ENCODE measurements at regions not wholly inside any gene's neighbourhood (a gene's known extent, or its start where the extent isn't known, plus 50 kb on each side); places are given as distances from the start of the nearest gene placed in this dataset.
"Not testable (repeated sequence)": the region's sequence is repeated elsewhere in the genome, so short reads cannot be mapped to it uniquely, and the experiment has no call there.

DNA sequence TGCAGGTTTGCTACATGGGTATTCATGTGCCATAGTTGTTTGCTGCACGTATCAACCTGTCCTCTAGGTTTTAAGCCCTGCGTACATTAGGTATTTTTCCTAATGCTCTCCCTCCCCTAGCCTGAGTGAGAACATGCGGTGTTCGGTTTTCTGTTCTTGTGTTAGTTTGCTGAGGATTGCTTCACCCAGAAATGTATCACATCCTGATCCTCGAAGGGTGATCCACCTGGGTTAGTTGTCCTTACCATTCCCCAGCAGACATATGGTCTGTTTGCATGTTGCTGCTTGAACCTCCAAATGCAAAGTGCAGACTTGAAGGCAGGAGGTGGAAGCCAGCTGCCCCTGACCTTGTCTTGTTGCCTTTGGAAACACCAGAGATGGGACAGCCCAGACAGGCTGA lies 161.5 kb upstream of the WDR1 start:
- no peak for DNase-seq (ENCODE audit: low read depth in 2 of 2)

DNA sequence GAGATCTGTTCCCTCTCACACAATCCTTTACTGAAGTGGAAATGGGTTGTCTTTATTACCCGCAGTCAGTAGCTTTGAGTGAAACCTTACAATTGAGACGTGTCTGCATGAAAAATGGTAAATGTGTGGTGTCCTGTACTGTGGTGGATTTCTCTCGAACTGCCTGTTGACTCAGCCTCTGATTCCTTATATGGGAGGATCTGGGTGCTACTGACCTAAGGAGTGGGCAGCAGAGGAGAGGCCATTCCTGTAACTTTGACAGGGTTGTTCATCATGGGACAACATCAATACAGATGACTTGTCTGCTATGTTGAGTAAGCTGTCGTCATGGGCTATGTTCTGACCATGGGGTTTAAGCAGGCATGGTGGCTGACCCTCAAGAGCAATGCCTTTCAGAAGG lies 159.6 kb upstream of the WDR1 start:
- DNase-seq (ENCODE audit: low read depth in 2 of 2) = no peak

DNA sequence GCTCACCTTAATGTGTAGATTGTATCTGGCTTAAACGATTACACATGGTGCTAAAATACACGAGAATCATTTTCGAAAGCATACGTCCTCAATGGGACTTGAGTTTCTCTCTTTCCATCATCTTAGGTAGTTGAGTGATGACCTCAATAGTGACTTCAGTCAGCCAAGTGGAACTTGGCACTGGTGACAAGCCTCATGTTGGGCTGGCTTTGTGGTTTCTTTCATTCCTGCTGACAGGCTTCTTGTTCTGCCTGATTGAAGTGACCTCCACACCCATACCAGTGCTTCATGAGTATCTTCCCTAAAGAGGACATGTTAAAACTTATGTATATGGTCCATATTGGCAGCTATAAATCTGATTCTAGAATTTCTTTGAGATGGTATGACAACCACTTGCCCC lies 159.1 kb upstream of the WDR1 start:
- no peak for DNase-seq (ENCODE audit: low read depth in 2 of 2)

DNA sequence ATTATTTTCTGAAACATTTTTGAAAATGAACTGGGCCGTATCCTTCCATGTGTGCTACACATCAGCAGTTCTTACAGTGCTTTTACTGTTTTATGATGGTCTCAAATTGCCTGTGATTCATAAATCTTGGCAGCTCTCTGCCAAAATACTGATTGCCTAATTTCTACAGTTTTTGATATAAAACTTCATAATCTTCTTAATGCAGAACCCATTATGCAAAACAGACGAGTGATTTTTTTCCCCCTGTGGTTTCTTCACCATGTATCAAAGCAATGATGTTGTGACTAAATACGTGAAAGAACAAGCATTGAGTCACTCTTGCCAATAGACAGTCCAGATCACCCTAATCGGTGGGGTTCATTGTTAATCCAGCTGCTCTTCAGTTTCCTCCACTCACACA lies 156.4 kb upstream of the WDR1 start:
- DNase-seq (ENCODE audit: low read depth in 2 of 2) = no peak

DNA sequence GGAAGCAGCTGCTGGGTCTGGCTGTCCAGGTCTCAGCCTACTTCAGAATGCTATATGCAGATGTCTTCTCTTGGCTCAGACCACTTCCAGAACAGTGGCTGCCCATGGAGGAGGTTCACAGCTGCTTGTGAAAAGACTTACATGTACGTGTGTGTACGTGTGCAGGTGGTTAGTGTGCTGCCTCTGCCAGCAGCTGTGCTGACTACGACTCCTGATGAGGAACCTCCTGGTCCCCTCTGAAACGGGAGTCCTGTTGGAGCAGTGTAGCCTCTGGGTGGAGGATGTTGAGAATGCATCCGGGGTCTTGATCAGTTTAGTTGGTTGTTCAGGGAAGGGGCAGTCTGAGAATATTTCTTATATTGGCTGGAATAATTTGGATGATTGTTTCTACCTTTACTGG lies 155.9 kb upstream of the WDR1 start:
- no peak for DNase-seq (ENCODE audit: low read depth in 2 of 2)

DNA sequence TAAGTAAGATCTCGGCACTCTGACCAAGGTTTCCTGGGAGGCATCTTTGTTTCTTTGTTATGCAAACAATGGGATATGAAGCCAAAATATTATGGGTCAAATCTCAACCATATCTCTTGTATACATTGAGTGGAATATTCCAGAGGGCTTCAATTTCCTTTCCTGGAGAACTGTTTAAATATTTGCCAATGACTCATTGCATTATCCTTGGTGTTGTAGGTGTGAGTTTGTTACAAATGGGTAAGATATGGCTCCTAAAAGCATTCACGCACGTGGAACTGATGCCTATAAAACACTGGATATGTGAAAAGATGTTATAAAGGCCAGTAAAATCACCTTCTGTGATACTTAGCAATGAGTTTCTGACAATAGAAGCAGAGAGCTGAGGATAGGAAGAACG lies 150.5 kb upstream of the WDR1 start:
- DNase-seq (ENCODE audit: low read depth in 2 of 2) = no peak

DNA sequence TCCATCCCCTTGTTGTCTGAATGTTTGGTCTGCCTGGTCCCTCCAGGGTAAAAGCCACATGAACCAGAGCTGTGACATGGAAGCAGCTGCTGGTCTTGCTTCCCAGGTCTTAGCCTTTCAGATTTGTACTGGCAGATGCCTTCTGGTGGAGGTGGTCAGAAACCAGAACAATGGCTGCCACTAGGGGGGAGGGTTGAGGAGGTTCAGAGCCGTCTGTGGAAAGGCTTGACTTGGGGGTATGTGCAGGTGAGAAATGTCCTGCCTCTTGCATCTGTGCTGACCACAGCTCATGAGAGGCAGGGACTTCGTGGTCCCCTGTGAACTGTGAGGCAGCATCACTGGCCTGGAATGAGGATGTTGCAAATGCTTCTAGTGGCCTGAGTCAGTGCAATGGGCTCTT lies 144.2 kb upstream of the WDR1 start:
- DNase-seq (ENCODE audit: low read depth in 2 of 2) = no peak

DNA sequence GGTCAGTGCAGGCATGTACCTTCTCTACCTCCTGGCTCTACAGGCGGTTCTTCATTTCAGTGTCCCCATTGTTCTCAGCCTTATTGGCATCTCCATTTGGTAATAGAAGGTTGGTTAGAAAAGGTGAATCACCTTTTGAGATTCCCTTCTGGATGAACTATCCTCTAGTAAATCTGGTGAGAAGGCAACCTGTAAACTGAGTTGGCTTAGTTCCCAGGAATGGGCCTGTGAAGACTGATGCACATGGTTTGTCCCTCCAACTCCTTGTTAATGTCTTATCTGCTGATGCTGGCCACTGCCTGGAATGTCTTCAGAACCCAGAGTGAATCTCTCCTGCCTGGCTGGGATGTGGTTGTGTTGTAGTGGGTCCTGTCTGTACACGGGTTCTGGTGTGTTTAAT lies 143.4 kb upstream of the WDR1 start:
- DNase-seq (ENCODE audit: low read depth in 2 of 2) = no peak

DNA sequence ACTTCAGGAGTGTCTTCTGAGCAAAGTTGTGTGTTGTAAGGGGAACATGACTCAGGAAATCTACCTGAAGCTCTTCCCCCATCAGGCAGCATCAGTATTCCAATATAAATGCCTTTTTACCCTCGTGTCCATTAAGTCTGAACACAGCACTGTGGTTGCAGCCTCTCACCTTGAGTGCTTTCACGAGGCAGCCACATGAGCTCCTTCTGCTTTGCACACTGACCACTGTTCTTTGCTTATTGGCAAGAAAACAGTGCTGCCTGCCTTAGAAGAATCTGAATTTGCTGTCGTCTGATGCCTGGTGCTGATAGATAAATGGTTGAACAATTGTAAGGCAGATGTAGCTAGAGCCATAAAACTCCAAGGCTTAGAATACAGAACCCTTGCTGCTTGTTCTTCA lies 139.6 kb upstream of the WDR1 start:
- no peak for DNase-seq (ENCODE audit: low read depth in 2 of 2)

DNA sequence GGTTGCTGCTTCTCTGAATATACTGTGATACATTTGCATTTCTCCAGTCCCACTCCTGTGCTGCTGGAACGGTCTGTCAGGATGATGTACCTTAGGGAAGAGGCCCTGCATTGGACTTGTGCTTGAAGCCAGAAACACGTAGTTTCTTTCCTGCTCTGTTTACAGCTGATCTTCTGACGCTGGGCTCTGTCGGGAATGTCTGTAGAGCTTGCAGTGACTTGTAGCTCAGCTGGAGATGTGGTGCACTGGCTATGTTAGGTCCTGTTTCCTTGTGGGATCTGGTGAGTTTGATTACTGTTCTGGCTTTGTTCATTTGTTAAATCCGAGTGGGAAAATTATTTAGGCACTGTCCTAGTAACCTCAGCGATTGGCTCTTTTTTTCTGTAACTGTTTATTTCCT lies 137.2 kb upstream of the WDR1 start:
- no peak for DNase-seq (ENCODE audit: low read depth in 2 of 2)

DNA sequence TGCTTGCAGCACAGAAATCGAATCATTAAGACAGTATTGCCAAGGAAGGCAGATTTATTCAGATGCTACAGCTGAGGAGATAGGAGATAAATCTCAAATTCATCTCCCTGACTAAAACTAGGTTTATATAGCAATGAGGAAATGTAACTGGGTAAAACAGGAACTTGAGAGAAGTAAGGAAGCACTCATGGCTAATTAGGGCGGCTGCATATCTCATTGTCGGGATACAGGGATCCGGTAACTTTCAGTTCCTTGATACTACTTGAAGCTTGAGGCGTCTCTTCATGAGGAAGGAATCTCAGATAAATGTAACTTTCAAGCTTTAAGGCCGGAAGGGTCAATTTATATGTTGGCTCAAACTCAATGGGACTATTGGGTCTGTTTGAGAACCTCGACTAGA lies 129.2 kb upstream of the WDR1 start:
- DNase-seq (ENCODE audit: low read depth in 2 of 2) = no peak

DNA sequence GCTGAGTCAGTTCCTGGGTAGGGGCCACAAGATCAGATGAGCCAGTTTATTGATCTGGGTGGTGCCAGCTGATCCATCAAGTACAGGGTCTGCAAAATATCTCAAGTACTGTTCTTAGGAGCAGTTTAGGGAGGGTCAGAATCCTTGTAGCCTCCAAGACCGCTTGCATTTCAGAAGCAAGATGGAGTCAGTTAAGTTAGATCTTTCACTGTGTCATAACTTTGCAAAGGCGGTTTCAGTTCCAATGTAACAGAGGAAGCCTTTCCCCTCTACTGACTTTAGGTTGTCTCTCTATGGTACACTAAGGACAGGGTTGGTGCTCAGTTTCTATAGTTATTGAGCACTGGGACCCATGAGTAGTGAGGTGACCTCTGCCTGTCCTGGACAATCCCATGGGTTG lies 127.3 kb upstream of the WDR1 start:
- DNase-seq (ENCODE audit: low read depth in 2 of 2) = no peak

DNA sequence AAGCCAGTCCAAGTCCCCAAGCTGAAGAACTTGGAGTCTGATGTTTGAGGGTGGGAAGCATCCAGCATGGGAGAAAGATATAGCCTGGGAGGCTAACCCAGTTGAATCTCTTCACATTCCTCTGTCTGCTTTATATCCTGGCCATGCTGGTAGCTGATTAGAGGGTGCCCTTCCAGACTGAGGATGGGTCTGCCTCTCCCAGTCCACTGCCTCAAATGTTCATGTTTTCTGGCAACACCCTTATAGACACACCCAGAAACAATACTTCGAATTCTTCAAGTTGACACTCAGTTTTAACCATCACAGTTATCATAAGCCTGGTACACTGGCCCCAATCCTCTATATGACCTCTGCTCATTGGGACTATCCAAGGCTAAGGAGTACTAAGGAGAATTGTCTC lies 124.1 kb upstream of the WDR1 start:
- no peak for DNase-seq (ENCODE audit: low read depth in 2 of 2)

DNA sequence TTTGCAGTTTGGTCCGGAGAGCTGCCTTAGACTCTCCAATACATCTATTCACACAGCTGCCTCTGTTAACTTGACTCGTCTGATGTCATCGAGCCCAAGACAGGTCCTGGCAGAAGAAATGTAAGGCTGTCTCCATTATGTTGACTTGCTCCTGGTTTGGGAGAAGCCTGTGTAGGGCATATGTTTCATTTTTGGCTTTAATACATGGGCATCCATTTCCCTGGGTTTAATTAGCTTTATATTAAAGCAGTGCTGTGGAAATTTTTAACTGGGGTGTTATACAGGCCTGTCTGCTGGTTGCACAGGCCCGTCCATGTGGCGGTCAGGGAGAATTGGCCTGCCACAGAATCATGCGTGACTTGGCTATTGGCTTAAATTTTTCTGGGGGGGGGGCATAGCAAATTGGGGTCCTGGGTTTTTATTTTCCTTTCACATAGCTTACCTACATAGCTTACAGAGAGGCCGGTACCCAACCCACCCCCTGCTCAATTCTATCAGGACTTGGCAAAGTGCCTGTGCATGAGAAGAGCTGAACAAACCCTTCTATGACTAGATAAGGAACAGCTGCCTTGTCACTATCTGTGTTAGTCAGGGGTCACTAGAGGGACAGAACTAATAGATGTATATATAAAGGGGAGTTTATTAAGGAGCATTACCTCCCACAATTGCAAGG lies 123.5 kb upstream of the WDR1 start:
- DNase-seq (ENCODE audit: low read depth in 2 of 2) = no peak

DNA sequence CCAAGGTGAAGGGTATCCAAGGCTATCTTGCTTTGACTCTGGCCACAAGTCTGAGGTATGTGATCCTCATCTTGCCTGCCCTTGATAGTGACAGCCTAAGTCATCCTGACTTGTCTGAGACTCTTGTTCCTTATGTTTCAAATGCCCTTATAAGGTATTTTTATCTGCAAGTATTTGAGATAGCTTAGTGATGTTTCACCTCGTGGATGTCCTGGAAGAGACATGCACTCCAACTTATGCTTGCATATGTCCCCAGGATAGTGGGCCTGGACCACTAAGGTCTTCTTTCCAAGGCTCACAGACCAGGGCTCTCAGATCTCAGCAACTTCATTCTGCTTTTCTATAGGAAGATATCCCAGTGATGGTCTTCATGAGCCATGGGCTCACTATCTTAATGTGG lies 120.5 kb upstream of the WDR1 start:
- no peak for DNase-seq (ENCODE audit: low read depth in 2 of 2)

DNA sequence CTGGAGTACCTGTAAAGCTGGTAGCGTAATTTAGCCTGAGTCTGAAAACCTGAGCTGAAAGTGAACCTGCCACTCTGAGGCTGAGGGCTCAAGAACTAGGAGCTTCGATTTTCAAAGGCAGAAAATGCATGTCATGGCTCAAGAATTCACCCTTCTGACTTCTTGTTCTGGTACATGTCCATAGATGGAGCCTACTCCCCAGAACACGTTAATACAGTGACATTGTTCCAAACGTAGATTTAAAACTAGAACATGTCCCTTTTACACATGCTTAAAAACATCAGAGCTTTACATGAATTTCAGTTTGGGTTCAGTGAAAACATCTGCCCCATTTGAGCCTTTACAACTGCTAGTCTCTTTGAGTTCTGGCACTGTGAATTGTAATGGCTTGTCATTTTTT lies 115.5 kb upstream of the WDR1 start:
- DNase-seq (ENCODE audit: low read depth in 2 of 2) = no peak

DNA sequence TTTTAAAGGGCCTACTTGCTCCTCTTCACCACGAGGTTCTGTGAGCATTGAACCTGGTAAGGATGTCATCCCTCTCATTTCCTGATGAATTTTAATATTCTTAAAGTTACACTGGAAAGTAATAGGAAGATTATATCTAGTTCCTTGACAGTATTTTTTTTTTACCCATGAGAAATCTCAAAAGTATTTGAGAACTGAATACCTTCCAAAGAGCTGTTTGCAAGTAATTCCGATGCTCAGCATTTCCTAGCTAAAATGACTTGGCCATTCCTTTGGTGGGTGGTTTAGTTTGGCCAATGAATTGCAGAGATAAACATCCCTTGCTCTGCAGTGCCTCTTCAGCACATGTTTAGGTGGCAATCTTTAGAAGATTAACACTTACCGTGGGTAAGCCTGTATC lies 110.2 kb upstream of the WDR1 start:
- no peak for DNase-seq (ENCODE audit: low read depth in 2 of 2)

DNA sequence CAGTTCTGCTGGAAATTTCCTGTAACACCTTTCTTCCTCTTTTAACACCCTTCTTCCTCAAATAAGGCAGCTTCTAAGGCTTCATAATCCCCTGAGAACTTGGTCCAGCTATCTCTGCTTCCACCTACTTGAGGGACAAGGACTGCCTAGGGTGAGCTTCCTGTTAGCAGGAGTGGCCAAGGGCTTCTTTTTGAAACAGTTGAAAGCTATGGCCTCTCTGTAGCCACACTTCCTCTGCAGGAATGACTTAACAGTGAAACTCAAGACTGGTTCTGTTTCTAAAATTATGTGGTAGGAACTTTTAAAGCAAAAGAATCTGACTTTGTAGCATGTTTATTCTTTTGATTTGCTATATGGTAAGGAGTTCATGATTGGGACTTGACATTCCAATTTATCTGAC lies 108.5 kb upstream of the WDR1 start:
- DNase-seq (ENCODE audit: low read depth in 2 of 2) = no peak

DNA sequence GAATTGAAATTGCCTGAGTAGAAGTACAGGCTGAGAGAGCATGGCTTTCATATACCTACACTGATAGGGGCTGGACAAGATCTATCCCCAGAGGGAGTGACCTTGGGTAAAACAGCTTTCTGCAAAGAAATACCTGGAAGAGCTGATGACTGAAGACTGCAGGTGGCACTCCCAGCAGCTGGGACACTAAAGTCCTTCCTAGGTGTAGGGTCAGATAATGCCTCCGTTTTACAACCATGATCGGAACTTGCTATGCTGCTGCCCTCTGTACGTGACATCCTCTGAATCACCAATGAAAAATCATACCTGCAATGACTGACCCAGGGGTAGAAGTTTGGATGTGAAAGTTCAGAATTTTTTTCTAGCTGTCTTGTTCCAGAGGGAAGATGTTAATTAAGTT lies 107.2 kb upstream of the WDR1 start:
- DNase-seq (ENCODE audit: low read depth in 2 of 2) = no peak

DNA sequence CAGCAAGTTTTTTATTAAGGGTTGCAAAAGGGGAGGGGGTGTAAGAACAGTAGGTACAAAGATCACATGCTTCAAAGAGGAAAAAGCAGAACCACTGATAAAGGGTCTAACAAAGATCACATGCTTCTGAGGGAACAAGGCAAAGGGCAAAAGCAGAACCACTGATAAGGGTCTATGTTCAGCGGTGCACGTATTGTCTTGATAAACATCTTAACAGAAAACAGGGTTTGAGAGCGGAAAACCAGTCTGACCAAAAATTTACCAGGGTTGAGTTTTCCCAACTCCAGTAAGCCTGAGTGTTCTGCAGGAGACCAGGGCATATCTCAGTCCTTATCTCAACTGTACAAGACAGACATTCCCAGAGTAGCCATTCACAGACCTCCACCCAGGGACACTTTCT lies 96.9 kb upstream of the WDR1 start:
- DNase-seq (ENCODE audit: low read depth in 2 of 2) = not testable (repeated sequence)

DNA sequence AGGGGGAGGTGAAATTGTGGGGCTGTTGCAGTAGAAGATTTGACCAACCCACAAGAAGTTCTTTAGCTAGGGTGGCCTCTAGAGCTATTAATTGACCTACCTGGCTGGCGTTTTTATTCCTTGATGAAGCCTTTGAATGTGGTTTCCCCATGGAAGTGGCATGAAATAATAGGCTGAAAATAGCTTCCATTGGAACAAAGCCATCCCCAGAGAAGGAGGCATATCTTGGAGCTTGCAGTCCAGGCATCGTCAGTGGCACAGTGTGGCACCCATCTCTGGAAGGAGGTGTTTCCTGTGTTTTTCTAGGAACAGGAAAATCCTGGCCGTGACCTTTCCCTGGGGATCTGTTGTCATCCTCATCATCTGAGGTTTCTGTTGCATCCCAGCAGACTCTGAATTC lies 96.3 kb upstream of the WDR1 start:
- no peak for DNase-seq (ENCODE audit: low read depth in 2 of 2)

DNA sequence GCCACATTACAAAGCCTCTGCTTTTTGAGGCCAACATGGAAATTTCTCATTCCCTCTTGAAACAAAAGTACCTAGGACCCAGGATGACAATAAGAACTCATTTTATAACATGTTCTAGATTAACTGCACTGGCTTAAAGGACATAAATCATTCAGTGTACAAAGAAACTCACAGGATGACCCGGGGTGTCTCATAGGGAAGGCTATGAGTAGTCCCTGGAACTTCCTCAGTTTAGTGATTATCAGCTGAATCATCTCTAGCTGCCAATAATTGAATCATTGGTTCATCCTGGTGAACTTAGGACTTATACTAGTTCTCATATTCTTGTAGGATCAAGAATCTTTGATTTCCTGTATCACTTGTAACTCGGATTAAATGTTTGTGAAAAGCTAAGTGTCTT lies 95.8 kb upstream of the WDR1 start:
- DNase-seq (ENCODE audit: low read depth in 2 of 2) = no peak

DNA sequence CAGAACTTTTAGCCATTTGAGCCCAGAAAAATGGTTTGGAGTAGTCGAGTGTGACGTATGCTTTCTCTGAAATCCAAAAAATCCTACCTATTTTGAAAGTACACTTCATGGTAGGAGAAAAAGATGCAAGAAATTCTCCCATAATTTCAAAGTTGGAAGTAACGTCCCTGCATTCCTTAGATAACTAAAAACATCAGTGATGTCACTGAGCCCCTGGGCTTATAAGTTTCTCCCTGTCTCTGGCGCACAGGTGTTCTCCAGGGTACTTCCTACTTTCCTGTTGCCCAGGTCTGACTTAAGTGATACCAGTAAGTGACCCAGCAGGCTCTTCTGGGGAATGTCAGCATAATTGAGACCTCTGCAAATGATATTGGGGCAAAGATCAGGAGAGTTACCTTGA lies 90.5 kb upstream of the WDR1 start:
- no peak for DNase-seq (ENCODE audit: low read depth in 2 of 2)

DNA sequence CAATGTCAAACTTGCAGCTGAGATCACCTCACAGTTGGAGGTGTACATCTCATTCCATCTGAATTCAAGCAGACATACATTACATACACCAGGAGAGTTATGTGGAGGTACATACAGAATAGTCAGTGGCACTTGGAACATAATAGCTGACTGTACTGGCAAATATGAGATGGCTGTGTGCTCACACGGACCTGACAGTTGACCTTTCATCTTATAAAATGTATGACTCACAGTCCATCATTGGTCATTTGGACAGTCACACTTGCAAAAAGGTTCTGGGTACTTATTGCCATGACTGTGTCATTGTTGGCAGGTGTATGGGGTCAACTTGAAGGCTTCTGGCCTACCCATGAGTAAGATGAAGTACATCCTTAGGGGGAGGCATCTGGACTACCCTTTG lies 88.6 kb upstream of the WDR1 start:
- DNase-seq (ENCODE audit: low read depth in 2 of 2) = no peak

All from stimulated activated CD4-positive, alpha-beta T cell treated with anti-CD3 and anti-CD28 coated beads, Interleukin-4, amount 100 ng/mL, for 48 hours (primary cell).